ENCODE measurements at regions not wholly inside any gene's neighbourhood (a gene's known extent, or its start where the extent isn't known, plus 50 kb on each side); places are given as distances from the start of the nearest gene placed in this dataset.

DNA sequence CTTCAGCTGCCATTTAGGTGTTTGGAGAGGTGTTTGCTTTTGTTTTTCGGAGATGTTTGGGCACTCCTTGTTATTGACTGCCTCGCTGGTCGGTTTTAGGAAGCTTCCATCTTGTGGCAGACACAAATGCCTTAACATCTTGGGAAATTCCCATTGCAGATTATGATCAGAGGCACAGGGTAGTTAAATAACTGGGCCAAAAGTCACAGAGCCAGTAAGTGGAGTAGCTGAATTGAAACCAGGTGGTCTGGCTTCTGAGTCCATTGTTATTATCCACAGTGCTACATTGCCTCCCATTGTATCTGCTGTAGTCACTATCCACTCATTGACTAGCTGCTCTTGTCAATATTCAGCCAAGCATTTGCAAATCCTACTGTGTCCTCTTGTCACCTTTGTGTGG is 138.2 kb upstream of the PLPP4 start:
- Mint-ChIP-seq H3K27me3 (ENCODE audit: insufficient read depth) (peaks cover 15% of the 10 kb centered on the region), H3K4me3 (no peak overlapping the region), H3K9me3 (no peaks in the 10 kb centered on the region), H3K4me1 (ENCODE audit: low read depth) (no peaks in the 10 kb centered on the region), H3K27ac (no peak overlapping the region), H3K36me3 (ENCODE audit: low read depth) (no peaks in the 10 kb centered on the region)
- DNase-seq = no peak
- TF ChIP-seq, protein P1, sequence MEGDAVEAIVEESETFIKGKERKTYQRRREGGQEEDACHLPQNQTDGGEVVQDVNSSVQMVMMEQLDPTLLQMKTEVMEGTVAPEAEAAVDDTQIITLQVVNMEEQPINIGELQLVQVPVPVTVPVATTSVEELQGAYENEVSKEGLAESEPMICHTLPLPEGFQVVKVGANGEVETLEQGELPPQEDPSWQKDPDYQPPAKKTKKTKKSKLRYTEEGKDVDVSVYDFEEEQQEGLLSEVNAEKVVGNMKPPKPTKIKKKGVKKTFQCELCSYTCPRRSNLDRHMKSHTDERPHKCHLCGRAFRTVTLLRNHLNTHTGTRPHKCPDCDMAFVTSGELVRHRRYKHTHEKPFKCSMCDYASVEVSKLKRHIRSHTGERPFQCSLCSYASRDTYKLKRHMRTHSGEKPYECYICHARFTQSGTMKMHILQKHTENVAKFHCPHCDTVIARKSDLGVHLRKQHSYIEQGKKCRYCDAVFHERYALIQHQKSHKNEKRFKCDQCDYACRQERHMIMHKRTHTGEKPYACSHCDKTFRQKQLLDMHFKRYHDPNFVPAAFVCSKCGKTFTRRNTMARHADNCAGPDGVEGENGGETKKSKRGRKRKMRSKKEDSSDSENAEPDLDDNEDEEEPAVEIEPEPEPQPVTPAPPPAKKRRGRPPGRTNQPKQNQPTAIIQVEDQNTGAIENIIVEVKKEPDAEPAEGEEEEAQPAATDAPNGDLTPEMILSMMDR (IDR thresholded peaks at IDR 0.05) = no peak

DNA sequence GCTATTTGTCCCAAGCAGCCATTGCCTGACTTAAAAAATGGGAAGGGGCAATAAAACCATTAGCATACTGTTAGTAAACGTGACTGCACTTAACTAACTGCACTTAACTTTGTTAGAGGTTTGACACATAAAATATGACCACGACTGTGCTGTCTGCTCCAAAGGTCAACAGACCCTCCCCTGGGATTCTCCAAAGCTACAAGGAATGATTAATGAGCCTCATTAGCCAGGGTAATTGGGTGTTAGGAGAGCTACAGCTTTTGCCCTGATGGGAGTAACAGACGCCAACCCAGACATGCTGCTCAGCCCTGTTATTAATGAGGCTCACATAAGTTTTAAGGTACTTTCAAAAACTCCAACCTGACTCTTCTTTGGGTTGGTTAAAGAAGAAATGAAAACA is 129.4 kb upstream of the PLPP4 start:
- TF ChIP-seq, protein P1 (IDR thresholded peaks at IDR 0.05) = no peak
- no peak for DNase-seq
- H3K4me1 Mint-ChIP-seq (ENCODE audit: low read depth) = no peaks in the 10 kb centered on the region
- no peaks in the 10 kb centered on the region for H3K9me3 Mint-ChIP-seq
- no peak overlapping the region for H3K4me3 Mint-ChIP-seq
- no peaks in the 10 kb centered on the region for H3K27me3 Mint-ChIP-seq (ENCODE audit: insufficient read depth)
- H3K27ac Mint-ChIP-seq = no peak overlapping the region
- H3K36me3 Mint-ChIP-seq (ENCODE audit: low read depth) = no peaks in the 10 kb centered on the region

DNA sequence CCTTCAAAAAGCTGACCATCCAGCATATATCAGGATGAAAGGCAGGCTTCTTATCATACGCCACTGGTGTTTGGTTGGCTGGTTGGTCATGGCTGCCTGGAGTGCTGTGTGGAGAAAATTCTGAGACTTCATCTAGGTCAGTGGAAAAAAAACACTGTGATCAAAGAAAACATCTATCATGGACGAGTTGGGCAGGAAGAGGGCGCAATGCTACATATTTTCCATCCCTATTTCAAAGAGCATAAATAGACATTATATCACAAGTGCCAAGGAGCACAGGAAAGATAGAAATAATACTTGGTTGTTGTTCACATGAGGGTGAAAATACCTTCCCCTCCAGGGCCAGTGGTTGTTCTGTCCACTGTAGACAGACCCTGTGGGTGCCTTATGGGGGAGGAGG is 128.4 kb upstream of the PLPP4 start:
- no peaks in the 10 kb centered on the region for H3K9me3 Mint-ChIP-seq
- no peaks in the 10 kb centered on the region for H3K4me1 Mint-ChIP-seq (ENCODE audit: low read depth)
- H3K36me3 Mint-ChIP-seq (ENCODE audit: low read depth) = no peaks in the 10 kb centered on the region
- H3K27ac Mint-ChIP-seq = no peak overlapping the region
- H3K27me3 Mint-ChIP-seq (ENCODE audit: insufficient read depth) = no peaks in the 10 kb centered on the region
- TF ChIP-seq, protein P1 (IDR thresholded peaks at IDR 0.05) = peak; percentile 54
- DNase-seq = peak; percentile 8
- H3K4me3 Mint-ChIP-seq = no peak overlapping the region

DNA sequence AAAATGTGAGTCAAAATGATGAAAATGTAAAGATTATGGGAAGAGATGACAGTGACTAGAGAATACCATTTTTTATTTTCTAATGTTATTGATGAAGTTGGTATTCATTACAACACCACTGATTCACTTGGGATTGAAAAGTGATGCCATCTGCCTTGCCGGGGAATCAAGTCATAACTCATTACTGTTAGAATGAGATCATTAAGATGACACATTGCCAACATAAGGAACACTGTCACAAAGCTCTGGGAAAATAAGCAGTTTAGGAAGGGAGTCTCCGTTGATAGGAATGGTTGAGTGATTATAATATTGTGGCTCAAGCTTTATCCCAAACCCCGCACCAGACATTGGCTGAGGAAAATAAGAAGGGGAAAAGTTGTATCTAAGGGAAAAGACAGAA is 121.5 kb upstream of the PLPP4 start:
- Mint-ChIP-seq H3K4me3 (no peak overlapping the region), H3K27me3 (ENCODE audit: insufficient read depth) (no peaks in the 10 kb centered on the region), H3K9me3 (no peaks in the 10 kb centered on the region), H3K4me1 (ENCODE audit: low read depth) (no peaks in the 10 kb centered on the region), H3K36me3 (ENCODE audit: low read depth) (no peaks in the 10 kb centered on the region), H3K27ac (no peak overlapping the region)
- TF ChIP-seq, protein P1 (IDR thresholded peaks at IDR 0.05) = no peak
- no peak for DNase-seq

DNA sequence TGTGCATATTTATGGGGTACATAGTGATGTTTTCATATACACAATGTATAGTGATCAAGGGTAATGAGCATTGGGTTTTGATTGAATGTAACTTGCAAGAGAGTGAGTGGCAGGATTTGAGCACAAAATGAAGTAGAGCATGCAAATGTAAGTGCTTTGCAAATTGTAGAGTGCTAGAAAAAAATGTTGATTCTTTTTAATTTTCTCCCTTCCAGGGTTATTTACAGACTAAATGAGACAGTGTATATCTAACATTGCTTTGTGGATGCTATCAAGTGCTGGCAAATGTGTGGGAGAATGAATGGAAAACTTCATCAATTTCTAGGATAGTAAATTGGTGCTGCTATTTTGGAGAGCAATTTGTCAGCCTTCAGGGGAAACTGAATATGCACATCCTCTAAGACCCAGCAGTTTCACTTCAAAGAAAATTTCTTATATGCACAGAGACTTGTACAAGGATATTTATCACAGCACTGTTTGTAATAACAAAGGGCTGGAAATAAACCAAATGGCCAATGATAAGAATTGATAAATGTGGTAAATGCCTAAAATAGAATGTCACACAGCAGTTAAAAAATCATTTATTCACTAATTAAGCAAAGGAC is 120.6 kb upstream of the PLPP4 start:
- no peaks in the 10 kb centered on the region for H3K27me3 Mint-ChIP-seq (ENCODE audit: insufficient read depth)
- H3K4me1 Mint-ChIP-seq (ENCODE audit: low read depth) = no peaks in the 10 kb centered on the region
- no peak overlapping the region for H3K4me3 Mint-ChIP-seq
- no peak for DNase-seq
- no peak overlapping the region for H3K27ac Mint-ChIP-seq
- TF ChIP-seq, protein P1 (IDR thresholded peaks at IDR 0.05) = no peak
- H3K36me3 Mint-ChIP-seq (ENCODE audit: low read depth) = no peaks in the 10 kb centered on the region
- H3K9me3 Mint-ChIP-seq = no peaks in the 10 kb centered on the region
